Fibroblast of mammary gland (primary cell): ENCODE measurements at regions not wholly inside any gene's neighbourhood (a gene's known extent, or its start where the extent isn't known, plus 50 kb on each side); places are given as distances from the start of the nearest gene placed in this dataset.
"Not testable (repeated sequence)": the region's sequence is repeated elsewhere in the genome, so short reads cannot be mapped to it uniquely, and the experiment has no call there.

Experiments used
- DNase-seq: peaks from one replicate; pipeline ENCODE4 v3.0.0-alpha.2; 2010; ENCODE audit warnings: low read depth
- H3K4me3 ChIP-seq: 2 replicates; pipeline ENCODE4 v1.5.1; 2011; ENCODE audit warnings: low read depth, mild to moderate bottlenecking, low read length, moderate library complexity; ENCODE audit not compliant: control insufficient read depth
- CTCF ChIP-seq: conservative IDR thresholded peaks from 2 replicates; pipeline ENCODE4 v1.5.1; 2011; ENCODE audit warnings: low read depth, low read length, inconsistent platforms; ENCODE audit not compliant: control insufficient read depth, insufficient read depth

- no peak for DNase-seq
- H3K4me3 ChIP-seq: no peak overlapping the region
- no peak for TF ChIP-seq CTCF
Measured at GRCh38 chr10:21125471-21126228, 228.5 kb upstream of the NEBL start.

- no peak for DNase-seq
- TF ChIP-seq CTCF: no peak
Measured at GRCh38 chr10:21122907-21123306, 225.8 kb upstream of the NEBL start.

GRCh38 chr10:21121822-21122221 is 224.7 kb upstream of the NEBL start:
- H3K4me3 ChIP-seq: not testable (repeated sequence)

More at GRCh38 chr10:21122907-21123306, 225.8 kb upstream of the NEBL start:
- no peak overlapping the region for H3K4me3 ChIP-seq

GRCh38 chr10:21114683-21115082 is 217.6 kb upstream of the NEBL start:
- no peak for DNase-seq
- no peak for TF ChIP-seq CTCF
- no peak overlapping the region for H3K4me3 ChIP-seq

More at GRCh38 chr10:21121822-21122221, 224.7 kb upstream of the NEBL start:
- not testable (repeated sequence) for DNase-seq

- DNase-seq: no peak
- TF ChIP-seq CTCF: no peak
Measured at GRCh38 chr10:21110358-21110757, 213.2 kb upstream of the NEBL start.

GRCh38 chr10:21106931-21107330 is 209.8 kb upstream of the NEBL start:
- DNase-seq: not testable (repeated sequence)

More at GRCh38 chr10:21110358-21110757, 213.2 kb upstream of the NEBL start:
- no peak overlapping the region for H3K4me3 ChIP-seq

GRCh38 chr10:21105331-21105730 is 208.2 kb upstream of the NEBL start:
- H3K4me3 ChIP-seq, DNase-seq: not testable (repeated sequence)

More at GRCh38 chr10:21106931-21107330, 209.8 kb upstream of the NEBL start:
- H3K4me3 ChIP-seq: not testable (repeated sequence)

- no peak for TF ChIP-seq CTCF
- H3K4me3 ChIP-seq: no peak overlapping the region
- DNase-seq: peak; percentile 98
Measured at GRCh38 chr10:21100871-21101514, 203.9 kb upstream of the NEBL start.
